ENCODE measurements at regions not wholly inside any gene's neighbourhood (a gene's known extent, or its start where the extent isn't known, plus 50 kb on each side); places are given as distances from the start of the nearest gene placed in this dataset.

GRCh38 chr10:30188101-30188500 is 128.7 kb upstream of the JCAD start:
- ChIA-PET POLR2A (interaction anchor here (0.5 kb wide), 1 partner anchor 161 kb away, joined by 3 read pairs; the partner anchor contains the start of gene MTPAP), CTCF (no interaction called here)
- Histone ChIP-seq H3K36me3 (ENCODE audit: control insufficient read depth in 2 of 2, insufficient read depth in 1 of 2, low read length in 2 of 2) (no peaks in the 10 kb centered on the region), H3K27ac (ENCODE audit: extremely low read depth, low read depth, low read length) (no peak overlapping the region), H3K9me3 (ENCODE audit: control insufficient read depth, insufficient read depth, low read depth, low read length) (no peaks in the 10 kb centered on the region), H3K4me3 (ENCODE audit: low read depth, low read length) (no peak overlapping the region), H3K4me1 (ENCODE audit: control insufficient read depth, insufficient read depth, low read length) (no peaks in the 10 kb centered on the region)
- TF ChIP-seq YY2 (tag by site-specific recombination; IDR thresholded peaks at IDR 0.05) (no peak), ZFHX2 (tag by site-specific recombination; conservative IDR thresholded peaks at IDR 0.05) (no peak), IKZF3 (tag by site-specific recombination; IDR thresholded peaks at IDR 0.05) (no peak), OSR2 (tag by site-specific recombination; IDR thresholded peaks at IDR 0.05) (no peak), ZFP69B (tag by site-specific recombination; IDR thresholded peaks at IDR 0.05) (no peak), ZNF112 (tag by site-specific recombination; IDR thresholded peaks at IDR 0.05) (no peak), MZF1 (tag by site-specific recombination; IDR thresholded peaks at IDR 0.05; ENCODE audit: borderline replicate concordance) (no peak), ZNF26 (tag by site-specific recombination; IDR thresholded peaks at IDR 0.05) (no peak), ZNF530 (tag by site-specific recombination; IDR thresholded peaks at IDR 0.05; ENCODE audit: low read depth) (no peak), ZNF223 (tag by site-specific recombination; IDR thresholded peaks at IDR 0.05) (no peak), ZNF48 (tag by site-specific recombination; IDR thresholded peaks at IDR 0.05) (no peak), ZNF544 (tag by site-specific recombination; IDR thresholded peaks at IDR 0.05) (no peak), ZNF214 (tag by site-specific recombination; IDR thresholded peaks at IDR 0.05; ENCODE audit: borderline replicate concordance) (no peak), KLF9 (tag by site-specific recombination; IDR thresholded peaks at IDR 0.05; ENCODE audit: low read depth) (no peak), ZNF776 (tag by site-specific recombination; IDR thresholded peaks at IDR 0.05; ENCODE audit: borderline replicate concordance) (no peak), ZNF560 (tag by site-specific recombination; IDR thresholded peaks at IDR 0.05; ENCODE audit: borderline replicate concordance) (no peak), SP3 (tag by site-specific recombination; IDR thresholded peaks at IDR 0.05) (no peak)

GRCh38 chr10:30187010-30187409 is 127.6 kb upstream of the JCAD start:
- ChIA-PET CTCF (interaction anchor here (0.6 to 1.0 kb wide), 2 partner anchors 9 to 206 kb away, joined by 4 read pairs; no protein-coding TSS in a partner anchor), POLR2A (no interaction called here)
- Histone ChIP-seq H3K4me1 (ENCODE audit: control insufficient read depth, insufficient read depth, low read length) (no peaks in the 10 kb centered on the region), H3K27ac (ENCODE audit: extremely low read depth, low read depth, low read length) (no peak overlapping the region), H3K9me3 (ENCODE audit: control insufficient read depth, insufficient read depth, low read depth, low read length) (no peaks in the 10 kb centered on the region), H3K36me3 (ENCODE audit: control insufficient read depth in 2 of 2, insufficient read depth in 1 of 2, low read length in 2 of 2) (no peaks in the 10 kb centered on the region), H3K4me3 (ENCODE audit: low read depth, low read length) (no peak overlapping the region)
- TF ChIP-seq ZNF488 (tag by site-specific recombination; IDR thresholded peaks at IDR 0.05), result no peak
- no peak for TF ChIP-seq KLF10 (tag by site-specific recombination; IDR thresholded peaks at IDR 0.05)
- no peak for TF ChIP-seq ZNF202 (tag by site-specific recombination; IDR thresholded peaks at IDR 0.05; ENCODE audit: borderline replicate concordance)
- no peak for TF ChIP-seq ZNF24 (tag by site-specific recombination; IDR thresholded peaks at IDR 0.05)
- TF ChIP-seq SALL2 (tag by site-specific recombination; IDR thresholded peaks at IDR 0.05; ENCODE audit: borderline replicate concordance), result no peak
- no peak for TF ChIP-seq ZNF416 (tag by site-specific recombination; IDR thresholded peaks at IDR 0.05)
- no peak for TF ChIP-seq HIC1 (tag by site-specific recombination; IDR thresholded peaks at IDR 0.05)
- no peak for TF ChIP-seq ZNF529 (tag by site-specific recombination; IDR thresholded peaks at IDR 0.05; ENCODE audit: insufficient replicate concordance)
- TF ChIP-seq SCRT1 (tag by site-specific recombination; IDR thresholded peaks at IDR 0.05; ENCODE audit: borderline replicate concordance), result no peak
- no peak for TF ChIP-seq ZNF18 (tag by site-specific recombination; IDR thresholded peaks at IDR 0.05)
- no peak for TF ChIP-seq ZNF624 (tag by site-specific recombination; IDR thresholded peaks at IDR 0.05)
- TF ChIP-seq RBAK (tag by site-specific recombination; IDR thresholded peaks at IDR 0.05), result no peak
- no peak for TF ChIP-seq FEZF1 (tag by site-specific recombination; IDR thresholded peaks at IDR 0.05)
- no peak for TF ChIP-seq HOXD13 (CRISPR knock-in tag; IDR thresholded peaks at IDR 0.05; ENCODE audit: borderline replicate concordance)

Data from HEK293 (cell line).